IMR-90 (cell line): ENCODE measurements at regions not wholly inside any gene's neighbourhood (a gene's known extent, or its start where the extent isn't known, plus 50 kb on each side); places are given as distances from the start of the nearest gene placed in this dataset.

ENCODE experiments used
- ATAC-seq: fragments of 200-7000 bp; cut with Tn5 transposase; 2 replicates; pipeline ENCODE4 v1.9.1; 2020; ENCODE audit warnings: low read depth, mild to moderate bottlenecking, moderate library complexity
- BruUV-seq: library from RNA; stranded (reverse); fragments of 400-500 nt; replicated peaks from 2 replicates; lab custom pipeline; 2021; lab: Mats Ljungman, UMichigan
- CTCF ChIA-PET: fragments of 300-600 bp; formaldehyde crosslinking; extraction: SDS; loops from one replicate; lab custom pipeline; 2021; ENCODE audit warnings: antibody characterized with exemption; lab: Yijun Ruan, JAX
- POLR2A ChIA-PET: fragments of 300-600 bp; sonication (Branson Sonifier 250); formaldehyde crosslinking; loops from one replicate; lab custom pipeline; 2022; ENCODE audit warnings: antibody characterized with exemption; ENCODE audit not compliant: unreplicated experiment; lab: Charles Lee
- DNase-seq: peaks from one replicate; pipeline ENCODE4 v3.0.0; 2013
- H2AFZ ChIP-seq: replicated peaks from 2 replicates; pipeline ENCODE3; 2013; ENCODE audit warnings: low read length, mild to moderate bottlenecking; ENCODE audit not compliant: poor library complexity
- H2AK5ac ChIP-seq: 2 replicates; pipeline ENCODE4 v1.6.1; 2013; ENCODE audit warnings: low read depth, low read length, inconsistent platforms
- H2AK9ac ChIP-seq: replicated peaks from 2 replicates; pipeline ENCODE3; 2013; ENCODE audit warnings: mild to moderate bottlenecking, low read depth, low read length, moderate library complexity; ENCODE audit not compliant: poor library complexity
- H2BK120ac ChIP-seq: 2 replicates; pipeline ENCODE4 v1.6.1; 2013; ENCODE audit warnings: low read depth, low read length, inconsistent platforms
- H2BK15ac ChIP-seq: 3 replicates; pipeline ENCODE4 v1.6.1; 2013; ENCODE audit warnings: low read depth, low read length, inconsistent platforms
- H2BK20ac ChIP-seq: 2 replicates; pipeline ENCODE4 v1.6.1; 2013; ENCODE audit warnings: low read depth, mild to moderate bottlenecking, inconsistent platforms, low read length, moderate library complexity
- H2BK5ac ChIP-seq: 2 replicates; pipeline ENCODE4 v1.6.1; 2013; ENCODE audit warnings: mild to moderate bottlenecking, low read depth, low read length, inconsistent platforms; ENCODE audit not compliant: poor library complexity, severe bottlenecking
- H3K14ac ChIP-seq: replicated peaks from 2 replicates; pipeline ENCODE4 v1.6.1; 2013; ENCODE audit warnings: low read depth, low read length, inconsistent platforms
- H3K18ac ChIP-seq: 2 replicates; pipeline ENCODE4 v1.6.1; 2013; ENCODE audit warnings: low read depth, low read length, control low read depth
- H3K23ac ChIP-seq: 2 replicates; pipeline ENCODE4 v1.6.1; 2013; ENCODE audit warnings: low read depth, low read length, inconsistent platforms
- H3K27ac ChIP-seq: 2 replicates; pipeline ENCODE4 v1.5.1; 2013; ENCODE audit warnings: mild to moderate bottlenecking, control low read depth, low read length; ENCODE audit not compliant: insufficient read depth
- H3K27me3 ChIP-seq: 2 replicates; pipeline ENCODE4 v1.6.1; 2013; ENCODE audit warnings: low read length; ENCODE audit not compliant: control insufficient read depth, insufficient read depth
- H3K36me3 ChIP-seq: 2 replicates; pipeline ENCODE4 v1.6.1; 2013; ENCODE audit warnings: low read length, mixed read lengths; ENCODE audit not compliant: control insufficient read depth, insufficient read depth
- H3K4ac ChIP-seq: 2 replicates; pipeline ENCODE4 v1.6.1; 2013; ENCODE audit warnings: low read depth, low read length, inconsistent platforms
- H3K4me1 ChIP-seq: 2 replicates; pipeline ENCODE4 v1.6.1; 2013; ENCODE audit warnings: low read length, mixed read lengths; ENCODE audit not compliant: control insufficient read depth, insufficient read depth
- H3K4me2 ChIP-seq: 2 replicates; pipeline ENCODE4 v1.6.1; 2013; ENCODE audit warnings: low read depth, mild to moderate bottlenecking, control low read depth, low read length, moderate library complexity
- H3K4me3 ChIP-seq: 2 replicates; pipeline ENCODE4 v1.5.1; 2013; ENCODE audit warnings: low read depth, mild to moderate bottlenecking, control low read depth, low read length, moderate library complexity; ENCODE audit not compliant: insufficient read depth
- H3K56ac ChIP-seq: 2 replicates; pipeline ENCODE4 v1.6.1; 2013; ENCODE audit warnings: low read length, inconsistent platforms; ENCODE audit not compliant: insufficient read depth; ENCODE audit errors: extremely low read depth
- H3K79me1 ChIP-seq, 2 experiments: 2 replicates each; pipeline ENCODE4 v1.6.1; 2013; ENCODE audit warnings: low read length in 2 of 2, inconsistent platforms in 1 of 2, low read depth in 1 of 2
- H3K9ac ChIP-seq: 2 replicates; pipeline ENCODE4 v1.6.1; 2013; ENCODE audit warnings: low read depth, low read length, control low read depth
- H3K9me1 ChIP-seq: 2 replicates; pipeline ENCODE4 v1.6.1; 2013; ENCODE audit warnings: low read length, inconsistent platforms; ENCODE audit not compliant: insufficient read depth
- H3K9me3 ChIP-seq: 2 replicates; pipeline ENCODE4 v1.6.1; 2013; ENCODE audit warnings: low read length; ENCODE audit not compliant: control insufficient read depth, insufficient read depth
- H4K20me1 ChIP-seq: 2 replicates; pipeline ENCODE4 v1.6.1; 2013; ENCODE audit warnings: low read length, inconsistent platforms; ENCODE audit not compliant: insufficient read depth
- H4K5ac ChIP-seq: 2 replicates; pipeline ENCODE4 v1.6.1; 2013; ENCODE audit warnings: mild to moderate bottlenecking, low read depth, low read length, control low read depth
- H4K8ac ChIP-seq, 2 experiments: 2 replicates each; pipeline ENCODE4 v1.6.1; 2013; ENCODE audit warnings: low read depth in 2 of 2, low read length in 2 of 2, control low read depth in 1 of 2, inconsistent platforms in 1 of 2
- H4K91ac ChIP-seq: 2 replicates; pipeline ENCODE4 v1.6.1; 2013; ENCODE audit warnings: low read depth, low read length, inconsistent platforms; ENCODE audit not compliant: insufficient read depth
- ELK1 ChIP-seq: fragments of 150-350 bp; IDR thresholded peaks from 2 replicates; pipeline ENCODE4 v1.6.1; 2016; ENCODE audit warnings: low read depth, mild to moderate bottlenecking, low read length, moderate library complexity, borderline replicate concordance
- FOS ChIP-seq: fragments of 150-350 bp; IDR thresholded peaks from 2 replicates; pipeline ENCODE4 v1.6.1; 2016; ENCODE audit warnings: low read depth, low read length
- MXI1 ChIP-seq: IDR thresholded peaks from 2 replicates; pipeline ENCODE4 v1.6.1; 2012; ENCODE audit warnings: low read depth, mild to moderate bottlenecking, low read length, moderate library complexity, borderline replicate concordance
- NFE2L2 ChIP-seq: fragments of 150-350 bp; IDR thresholded peaks from 2 replicates; pipeline ENCODE4 v1.6.1; 2016; ENCODE audit warnings: low read depth, mild to moderate bottlenecking, low read length
- POLR2A ChIP-seq: IDR thresholded peaks from 2 replicates; pipeline ENCODE4 v1.6.1; 2012; ENCODE audit warnings: mild to moderate bottlenecking, low read depth, low read length
- RAD21 ChIP-seq: IDR thresholded peaks from 2 replicates; pipeline ENCODE4 v1.6.1; 2012; ENCODE audit warnings: low read length, improper control_type of control experiment
- SMC3 ChIP-seq: fragments of 150-350 bp; IDR thresholded peaks from 2 replicates; pipeline ENCODE4 v1.6.1; 2016; ENCODE audit warnings: low read depth, mild to moderate bottlenecking, antibody characterized with exemption, low read length, moderate library complexity
- WGBS, 2 experiments: methylation state at CpG; one replicate each; pipeline versions ENCODE4 v1.1.5 to v1.1.7; 2013; ENCODE audit warnings: missing lambda C conversion rate in 2 of 2; ENCODE audit not compliant: insufficient read length in 1 of 2; ENCODE audit errors: extremely low coverage in 2 of 2; 5-methylcytosine and 5-hydroxymethylcytosine counted together
- dilution Hi-C: fragments of 300-500 bp; cut with HindIII; formaldehyde crosslinking; loops from one replicate; pipeline ENCODE4 v1.14.3; 2018; ENCODE audit warnings: low sequenced_read_pairs; ENCODE audit not compliant: unreplicated experiment
- in situ Hi-C: fragments of 300-500 bp; cut with MboI; formaldehyde crosslinking; loops from 3 replicates; pipeline ENCODE4 v1.14.3; 2019; ENCODE audit warnings: low sequenced_read_pairs, inconsistent platforms, mixed read lengths
- intact Hi-C: fragments of 100-400 bp; cut with micrococcal nuclease; formaldehyde crosslinking; loops from 2 replicates; pipeline ENCODE4 v1.10.0; 2022

GRCh38 chr15:99508852-99509251 lies 56.9 kb upstream of the MEF2A start:
- Histone ChIP-seq H3K36me3 (no peaks in the 10 kb centered on the region), H3K23ac (no peak overlapping the region), H3K9me3 (peaks cover 4% of the 10 kb centered on the region), H4K8ac (no peak overlapping the region), H3K27me3 (no peaks in the 10 kb centered on the region; the same call in 1 of the 2 replicates), H2BK120ac (no peak overlapping the region), H2AK5ac (peak overlapping the region; percentile 47; the same call in 1 of the 2 replicates), H2BK5ac (no peak overlapping the region), H3K4me1 (peaks cover 21% of the 10 kb centered on the region), H3K4me3 (no peak overlapping the region), H3K4ac (0 out of 2 replicates have a peak overlapping the region, but pooled peaks have one; percentile 25), H2BK15ac (no peak overlapping the region; the same call in 2 of the 3 replicates), H4K20me1 (no peaks in the 10 kb centered on the region), H3K9me1 (peaks cover 10% of the 10 kb centered on the region), H3K9ac (no peak overlapping the region), H4K5ac (no peak overlapping the region), H2AK9ac (no peak overlapping the region), H3K27ac (no peak overlapping the region), H4K91ac (no peak overlapping the region), H3K18ac (no peak overlapping the region; the same call in 1 of the 2 replicates), H2AFZ (no peak overlapping the region), H2BK20ac (no peak overlapping the region), H3K14ac (no peak overlapping the region; the same call in 1 of the 2 replicates), H3K79me1 (no peaks in the 10 kb centered on the region), H3K56ac (no peak overlapping the region), H3K4me2 (no peak overlapping the region)
- dilution Hi-C loops, result no loop called here
- CTCF ChIA-PET, result no interaction called here
- intact Hi-C loops, result no loop called here
- BruUV-seq, result no TSS peak
- no peak for ATAC-seq
- TF ChIP-seq RAD21 (no peak), ELK1 (no peak), FOS (no peak), SMC3 (no peak), POLR2A (no peak), MXI1 (no peak), NFE2L2 (no peak)
- no peak for DNase-seq
- POLR2A ChIA-PET, result no interaction called here
- in situ Hi-C loops, result no loop called here
- 83% methylated on average over 1 of the region's 3 CpGs; no CpG with 5 or more reads in 1 of the 2 experiments for WGBS, 2 experiments
